HG03060 (cell line): ENCODE measurements at regions not wholly inside any gene's neighbourhood (a gene's known extent, or its start where the extent isn't known, plus 50 kb on each side); places are given as distances from the start of the nearest gene placed in this dataset.

Experiments used
- ATAC-seq: cut with Tn5 transposase; IDR thresholded peaks from one replicate; pipeline ENCODE4 v1.9.1; 2021; ENCODE audit warnings: low read depth, moderate number of reproducible peaks; ENCODE audit not compliant: unreplicated experiment

DNA sequence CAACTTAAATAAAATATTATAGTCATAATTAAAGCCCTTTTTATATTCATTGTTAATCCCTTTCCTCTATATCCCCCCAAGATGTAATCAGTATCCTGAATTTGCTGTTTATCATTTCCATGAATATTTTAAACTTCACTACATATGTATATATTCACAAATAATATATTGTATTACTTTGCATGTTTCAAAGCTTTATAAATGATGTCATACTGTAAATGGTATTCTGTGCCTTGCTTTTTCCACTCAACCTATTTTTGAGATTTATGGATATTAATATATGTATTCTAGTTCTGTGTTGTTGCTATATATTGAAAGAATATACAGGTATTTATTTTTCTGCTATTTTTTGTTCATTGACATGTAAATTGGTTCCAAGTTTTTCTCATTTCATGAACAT is 173.1 kb downstream of the CCDC71L start:
- no peak for ATAC-seq

DNA sequence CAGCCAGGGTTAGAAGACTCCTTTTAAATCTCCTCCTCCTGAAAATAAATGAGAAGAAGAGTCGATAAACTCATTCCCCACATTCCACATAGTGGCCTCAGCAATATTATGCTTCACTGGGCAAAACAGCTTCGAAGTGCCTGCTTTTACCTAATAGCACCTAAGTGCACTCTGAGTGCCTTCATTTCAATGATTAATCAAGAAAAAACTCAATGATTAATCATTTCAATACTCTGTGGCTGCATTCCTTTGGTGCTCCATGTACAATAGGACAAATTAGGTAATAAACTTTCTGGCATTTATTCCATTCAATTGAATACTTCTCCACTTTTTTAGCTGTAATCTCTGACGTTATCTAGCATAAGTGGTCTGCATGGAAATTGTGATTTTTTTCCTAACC is 174.6 kb downstream of the CCDC71L start:
- no peak for ATAC-seq

DNA sequence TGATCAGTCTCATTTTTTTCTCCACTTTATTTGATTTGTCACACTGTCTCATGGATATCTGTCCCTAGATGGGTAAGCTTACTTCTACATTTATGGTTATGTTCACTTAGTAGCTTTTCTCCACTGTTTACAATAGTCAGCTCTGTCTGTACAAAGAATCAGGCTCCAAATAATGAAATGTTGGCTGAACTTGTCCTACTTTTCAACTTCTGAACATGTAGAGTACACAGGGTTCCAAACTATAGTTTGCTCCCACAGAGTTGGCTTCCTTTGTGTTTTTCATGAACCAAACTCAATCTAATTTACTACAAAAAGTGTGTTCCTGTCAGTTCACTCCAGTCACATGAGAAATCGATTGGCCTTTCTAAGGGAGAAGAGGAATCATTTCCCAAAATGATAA is 175.0 kb downstream of the CCDC71L start:
- ATAC-seq = no peak

DNA sequence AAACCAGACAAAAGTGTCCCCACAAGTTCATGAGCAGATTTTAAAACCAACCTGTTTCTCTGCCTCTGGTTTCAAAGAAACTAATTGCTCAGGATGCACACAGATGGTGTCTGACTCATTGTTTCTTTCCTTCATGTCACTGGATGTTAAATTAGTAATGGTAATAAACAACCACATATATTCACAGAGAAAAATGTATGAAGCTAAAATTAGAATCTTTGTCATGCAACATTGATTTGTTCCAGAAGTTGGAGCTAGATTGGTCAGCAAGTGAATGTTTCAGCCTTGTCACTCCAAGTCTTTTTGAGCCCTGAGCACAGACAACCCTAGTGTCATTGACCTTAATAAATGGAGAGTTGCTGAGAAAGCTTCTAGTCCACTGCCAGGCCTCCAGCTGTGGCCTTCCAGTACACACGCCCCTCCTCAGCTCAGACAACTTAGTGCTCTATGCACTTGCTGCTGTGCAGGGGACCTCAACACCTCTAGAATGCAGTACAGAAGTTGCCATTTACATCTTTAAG is 175.9 kb downstream of the CCDC71L start:
- no peak for ATAC-seq

DNA sequence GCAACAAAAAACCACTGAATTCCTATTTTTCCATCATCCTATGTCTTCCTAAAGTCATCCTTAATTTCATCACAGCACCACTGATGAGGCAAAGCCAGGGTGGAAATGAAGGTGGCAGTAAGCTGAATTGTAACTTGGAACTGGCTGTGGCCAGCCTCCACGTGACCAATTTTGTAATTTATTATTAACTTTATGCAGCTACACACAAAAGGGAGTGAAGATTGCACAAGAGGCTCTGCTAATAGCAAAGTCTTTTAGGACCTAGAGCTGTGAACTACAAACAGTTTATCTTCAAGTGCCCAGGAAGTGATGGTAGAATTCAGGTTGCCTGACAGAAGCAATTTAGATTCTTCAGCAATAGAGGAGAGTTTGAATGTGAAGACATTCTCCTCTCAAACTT is 176.4 kb downstream of the CCDC71L start:
- ATAC-seq = no peak

DNA sequence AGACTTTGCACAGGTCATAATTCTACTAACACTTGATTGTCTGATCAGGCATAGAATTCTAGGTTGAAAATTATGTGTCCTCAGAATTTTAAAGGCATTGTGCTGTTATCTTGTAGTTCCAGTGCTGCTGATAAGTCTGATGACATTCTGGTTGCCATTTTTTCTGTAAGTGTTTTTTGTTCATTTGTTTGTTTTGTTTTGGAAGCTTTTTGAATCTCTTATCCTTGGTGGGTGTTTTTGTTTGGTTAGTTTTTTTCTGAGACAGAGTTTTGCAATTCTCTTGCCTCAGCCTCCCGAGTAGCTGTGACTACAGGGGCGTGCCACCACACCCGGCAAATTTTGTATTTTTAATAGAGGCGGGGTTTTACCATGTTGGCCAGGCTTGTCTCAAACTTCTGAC is 178.9 kb downstream of the CCDC71L start:
- ATAC-seq = no peak

DNA sequence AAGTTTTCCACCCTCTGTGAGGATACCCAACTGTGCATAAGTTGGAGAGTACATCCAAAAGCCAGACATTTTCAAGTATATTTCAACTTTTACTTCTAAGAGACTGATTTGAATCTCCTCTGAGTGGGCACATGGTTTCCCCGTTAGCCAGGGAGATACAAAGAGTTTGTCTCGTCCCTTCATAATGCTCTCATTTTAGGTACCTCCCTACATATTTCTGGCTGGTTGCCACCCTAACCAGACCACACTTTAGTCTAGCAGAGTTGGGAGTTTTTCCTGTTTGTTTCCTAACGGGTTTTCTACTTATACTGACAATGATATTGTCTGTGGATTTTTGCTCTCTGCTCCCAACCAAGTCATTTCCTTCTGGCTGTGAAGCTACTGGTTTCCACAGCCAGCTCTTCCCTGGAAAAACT is 180.3 kb downstream of the CCDC71L start:
- ATAC-seq = no peak

DNA sequence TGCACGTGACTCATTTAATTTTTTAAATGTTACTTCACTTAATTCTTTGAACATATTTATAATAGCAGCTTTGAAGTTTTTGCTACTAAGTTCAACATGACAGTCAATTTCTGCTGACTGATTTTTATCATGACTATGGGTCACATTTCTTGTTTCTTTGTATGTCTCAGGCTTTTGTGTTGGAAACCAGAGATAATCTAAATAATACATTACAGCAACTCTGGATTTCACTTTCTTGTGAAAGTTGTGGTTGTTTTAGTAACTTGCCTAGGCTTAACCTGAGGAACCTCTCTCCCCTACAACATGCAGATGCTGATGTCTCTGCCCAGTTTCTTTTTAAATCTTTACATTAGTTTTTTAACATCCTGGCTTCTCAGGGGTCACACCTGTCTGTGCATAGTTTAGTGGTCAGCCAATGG is 180.8 kb downstream of the CCDC71L start:
- ATAC-seq = no peak

DNA sequence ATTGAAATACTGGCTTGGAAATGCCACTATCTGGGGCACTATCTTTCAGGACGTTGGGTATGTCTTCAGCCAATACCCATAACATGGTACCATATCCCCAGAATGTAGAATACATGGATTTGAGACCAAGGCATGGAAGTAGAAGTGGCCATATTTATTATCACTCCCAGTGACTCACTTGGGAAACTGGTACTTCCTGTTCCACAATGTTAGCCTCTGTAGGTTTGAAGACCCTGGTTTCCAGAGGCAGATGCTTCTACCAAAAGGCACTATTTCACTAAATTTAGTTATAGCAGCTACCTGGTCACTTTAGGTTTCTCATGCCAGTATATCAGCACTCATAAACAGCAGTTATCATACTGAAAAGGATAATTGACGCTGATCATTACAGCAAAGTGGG is 184.2 kb downstream of the CCDC71L start:
- no peak for ATAC-seq

DNA sequence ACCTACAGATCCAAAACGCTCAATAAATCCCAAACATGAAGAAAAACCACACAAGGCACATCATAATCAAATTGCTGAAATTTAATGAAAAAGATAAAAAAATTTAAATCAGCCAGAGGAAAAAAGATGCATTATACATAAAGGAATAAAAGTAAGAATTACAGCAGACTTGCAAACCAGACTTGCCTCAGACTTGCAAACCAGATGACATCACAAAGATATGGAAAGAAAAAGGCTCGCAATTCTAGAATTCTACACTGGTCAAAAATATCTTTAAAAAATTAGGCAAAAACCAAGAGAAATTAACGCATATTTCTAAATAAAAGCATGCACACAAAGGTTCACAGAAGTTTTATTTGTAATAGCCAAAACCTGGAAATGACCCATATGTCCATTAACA is 188.0 kb upstream of the NAMPT start:
- no peak for ATAC-seq

DNA sequence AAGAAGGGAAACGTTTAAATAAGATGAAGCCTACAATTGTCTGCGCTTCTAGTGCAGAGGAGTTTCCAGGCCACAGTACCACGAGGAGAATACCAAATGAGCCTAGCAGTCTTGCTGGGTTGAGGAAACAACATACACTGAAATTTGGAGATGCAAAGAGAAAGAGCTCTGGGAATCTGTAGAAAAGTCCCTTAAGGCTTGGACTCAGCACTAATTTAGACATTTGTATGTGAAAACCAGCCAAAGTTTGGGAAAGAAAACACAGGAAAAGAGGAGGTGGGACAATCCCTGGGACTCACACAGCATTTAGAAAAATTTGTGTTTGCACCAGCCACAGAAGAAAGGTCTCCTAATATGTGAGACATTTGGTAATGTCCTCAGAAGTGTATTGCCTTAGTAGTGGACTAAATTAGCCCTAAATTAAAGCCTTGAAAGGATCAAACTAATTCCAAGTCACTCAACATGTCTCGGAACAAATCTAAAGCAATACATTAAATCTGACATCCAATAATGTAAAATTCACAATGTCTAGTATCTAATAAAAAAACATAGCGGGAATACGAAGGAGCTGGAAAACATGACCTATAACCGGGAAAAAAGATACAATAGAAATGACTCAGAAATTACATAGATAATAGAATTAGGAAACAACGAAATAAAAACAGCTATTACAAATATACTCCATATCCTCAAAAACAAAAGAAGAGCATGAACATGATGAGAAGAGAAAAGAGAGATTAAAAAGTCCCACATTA is 187.1 kb upstream of the NAMPT start:
- ATAC-seq = no peak

DNA sequence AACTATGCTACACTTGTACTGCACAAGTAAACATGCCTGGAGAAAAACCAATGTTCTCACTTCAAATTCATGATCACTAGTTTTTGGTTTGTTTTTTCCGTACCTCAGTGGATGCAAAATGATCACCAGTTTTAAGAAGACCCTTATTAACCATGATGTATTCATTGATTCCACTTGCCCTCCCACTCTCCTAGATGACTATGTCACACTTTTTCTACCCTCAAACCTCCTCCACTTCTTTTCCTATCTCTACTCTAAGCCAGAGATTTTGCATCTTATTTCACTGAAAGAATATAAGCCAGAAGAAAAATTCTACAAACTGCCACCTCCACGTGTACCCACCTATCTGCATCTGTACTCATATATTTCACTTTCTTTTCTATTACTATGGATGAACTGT is 186.2 kb upstream of the NAMPT start:
- no peak for ATAC-seq

DNA sequence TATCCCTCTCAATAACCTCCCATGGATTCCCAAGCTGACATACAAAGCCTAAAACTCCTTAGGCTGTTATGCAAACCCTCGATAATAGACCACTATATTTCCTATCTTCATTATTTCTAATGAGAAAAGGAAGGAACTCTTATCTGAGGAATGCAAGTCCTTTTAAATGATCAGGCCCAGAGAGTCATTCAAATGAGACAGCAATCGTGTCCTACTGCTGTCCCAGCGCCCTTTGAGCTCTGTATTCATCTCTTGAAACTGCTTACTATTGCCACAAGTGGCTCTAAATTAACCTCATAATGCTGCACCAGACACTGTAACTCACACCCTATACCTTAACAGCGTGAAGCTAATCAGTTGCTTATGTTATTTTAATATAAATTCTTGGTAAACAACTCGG is 182.1 kb upstream of the NAMPT start:
- no peak for ATAC-seq

DNA sequence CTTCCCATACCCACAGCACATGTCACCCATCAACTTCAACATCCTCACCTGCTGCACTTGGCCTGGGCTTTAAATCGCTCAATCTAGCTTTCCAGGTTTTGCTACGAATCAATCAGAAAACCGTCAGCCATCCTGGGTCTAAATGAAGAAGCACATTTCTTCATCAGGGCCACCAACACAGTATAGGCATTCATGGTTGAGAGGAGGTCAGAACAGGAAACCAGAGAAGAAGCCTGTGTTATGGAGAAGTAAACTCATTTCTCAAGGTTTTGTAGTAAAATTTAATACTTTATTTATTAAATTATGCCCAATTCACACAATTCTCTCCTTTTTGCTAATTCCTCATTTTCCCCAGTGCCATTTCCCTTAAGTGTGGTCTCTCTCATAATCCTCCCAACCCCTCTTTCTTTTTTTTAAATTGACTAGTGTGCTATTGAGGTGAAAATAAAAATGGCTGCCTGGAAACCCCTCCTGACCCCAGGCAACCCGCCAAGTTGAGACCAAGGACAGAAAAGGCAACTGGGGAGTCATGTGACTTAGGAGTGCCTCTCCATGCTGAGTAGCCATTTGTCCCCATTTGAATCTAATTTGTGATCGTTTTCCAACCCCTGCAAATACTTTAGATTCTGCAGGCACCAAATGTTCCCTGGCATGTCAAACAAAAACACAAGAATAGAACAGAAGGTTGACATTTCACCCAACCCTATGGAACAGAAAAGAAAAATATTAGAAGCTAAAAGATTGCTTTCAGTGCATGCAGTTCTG is 181.1 kb upstream of the NAMPT start:
- no peak for ATAC-seq

DNA sequence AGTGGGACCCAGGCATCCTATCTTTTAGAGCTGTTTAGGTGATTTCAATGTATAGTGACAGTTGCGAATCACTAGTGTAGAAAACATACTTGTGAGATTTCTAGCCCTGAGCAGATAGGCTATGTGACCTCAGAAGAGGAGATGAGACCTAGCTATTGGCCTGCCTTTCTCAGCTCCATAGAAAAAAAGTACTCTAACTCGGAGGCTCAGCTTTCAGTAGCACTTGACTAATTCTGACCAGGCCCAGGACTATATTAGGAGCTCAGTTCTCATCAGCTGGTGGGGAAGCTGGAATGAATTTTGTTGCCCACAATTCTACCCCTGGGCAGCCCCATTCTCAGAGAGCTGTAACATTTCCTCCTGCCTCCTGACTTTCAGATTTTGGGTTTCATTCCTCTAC is 179.9 kb upstream of the NAMPT start:
- no peak for ATAC-seq

DNA sequence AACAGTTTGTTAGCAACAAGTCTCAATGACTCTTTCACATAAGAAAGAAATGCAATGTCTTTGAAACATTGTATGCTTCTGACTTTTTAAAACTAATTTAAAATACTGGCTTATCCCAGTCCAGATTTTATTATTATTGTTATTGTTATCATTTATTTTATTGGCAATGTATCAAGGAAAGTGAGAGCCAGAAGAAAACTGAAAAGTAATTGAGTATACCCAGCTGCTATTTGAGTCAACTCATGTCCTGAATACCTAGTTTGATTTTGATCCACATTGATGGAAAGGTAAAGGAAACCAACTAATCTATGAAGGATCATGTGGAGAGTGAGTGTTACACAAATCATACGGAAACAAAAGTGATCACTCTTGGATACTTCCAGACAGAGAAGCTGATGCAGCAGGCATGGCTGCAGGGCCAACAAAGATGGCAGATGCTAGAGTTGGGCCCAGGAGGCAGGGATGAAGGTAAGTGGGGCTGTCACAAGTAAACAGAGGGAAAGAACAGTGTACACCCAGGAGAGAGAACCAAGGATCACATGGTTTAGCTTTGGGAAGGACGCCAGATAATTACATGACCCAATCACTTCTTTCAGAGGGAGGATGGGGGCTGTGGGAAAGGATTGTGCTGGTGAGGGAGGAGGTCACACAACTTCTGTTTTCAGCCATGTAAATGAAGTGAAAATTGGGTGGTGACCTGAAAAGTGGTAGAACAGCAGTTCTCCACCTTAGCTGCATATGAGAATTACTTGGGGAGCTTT is 179.2 kb upstream of the NAMPT start:
- no peak for ATAC-seq

DNA sequence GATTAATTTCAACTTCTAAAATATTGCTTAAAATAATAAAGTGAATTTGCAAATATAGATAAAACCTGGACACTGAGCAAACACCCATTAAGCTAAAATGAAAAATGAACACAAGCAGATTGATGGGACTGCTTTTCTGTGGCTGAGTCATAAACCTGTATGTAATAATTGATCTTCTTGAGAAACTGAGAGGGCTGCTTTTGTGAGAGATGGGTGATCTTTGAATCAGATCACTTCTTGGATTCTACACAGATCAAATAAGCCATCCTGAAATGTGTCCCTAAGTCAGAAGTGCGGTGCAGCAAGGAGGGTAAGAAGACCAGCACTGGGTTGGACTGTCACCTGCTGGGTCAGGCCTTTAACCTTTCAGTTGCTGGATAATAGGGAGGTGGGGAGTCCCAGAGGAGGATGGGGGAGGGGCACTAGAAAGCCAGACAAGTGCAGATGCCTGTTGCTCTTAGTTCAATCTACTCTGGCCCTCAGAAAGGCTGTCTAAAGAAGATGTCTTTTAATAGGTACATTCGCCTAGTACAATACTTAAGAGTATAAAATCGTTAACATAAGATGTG is 178.2 kb upstream of the NAMPT start:
- ATAC-seq = no peak

DNA sequence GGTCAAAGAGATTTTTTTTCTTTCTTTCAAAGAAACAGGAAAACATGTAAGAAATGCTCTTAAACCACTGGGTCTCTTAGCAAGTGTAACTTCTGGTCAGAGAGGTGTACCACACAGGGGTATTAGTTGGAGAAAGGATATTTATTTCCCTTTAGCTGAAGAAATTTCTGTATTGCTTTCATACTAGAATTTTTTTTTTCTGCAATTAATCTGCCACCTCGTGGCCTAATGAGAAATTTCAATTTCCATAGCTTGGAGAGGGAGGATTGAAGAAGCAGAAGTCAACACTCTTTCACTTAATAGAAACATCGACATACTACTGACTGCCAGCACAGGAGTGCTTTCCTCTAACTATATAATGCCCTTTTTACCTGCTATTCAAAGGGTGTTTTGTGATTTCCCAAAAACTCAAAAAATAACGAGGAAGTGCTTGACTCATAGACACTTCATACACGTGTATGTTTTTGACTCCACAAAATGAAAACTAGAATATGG is 177.6 kb upstream of the NAMPT start:
- no peak for ATAC-seq

DNA sequence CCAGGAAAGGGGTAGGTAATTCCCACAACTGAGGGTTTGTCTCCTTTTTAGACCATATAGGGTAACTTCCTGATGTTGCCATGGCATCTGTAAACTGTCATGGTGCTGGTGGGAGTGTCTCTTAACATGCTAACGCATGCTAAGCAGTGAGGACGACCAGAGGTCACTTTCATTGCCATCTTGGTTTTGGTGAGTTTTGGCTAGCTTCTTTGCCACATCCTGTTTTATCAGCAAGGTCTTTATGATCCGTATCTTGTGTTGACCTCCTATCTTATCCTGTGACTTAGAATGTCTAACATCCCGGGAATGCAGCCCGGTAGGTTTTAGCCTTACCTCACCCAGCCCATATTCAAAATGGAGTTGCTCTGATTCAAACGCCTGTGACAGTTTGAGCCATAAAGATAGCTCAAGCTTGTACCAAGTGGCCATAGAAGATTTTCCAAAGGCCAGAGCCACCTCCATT is 176.0 kb upstream of the NAMPT start:
- no peak for ATAC-seq

DNA sequence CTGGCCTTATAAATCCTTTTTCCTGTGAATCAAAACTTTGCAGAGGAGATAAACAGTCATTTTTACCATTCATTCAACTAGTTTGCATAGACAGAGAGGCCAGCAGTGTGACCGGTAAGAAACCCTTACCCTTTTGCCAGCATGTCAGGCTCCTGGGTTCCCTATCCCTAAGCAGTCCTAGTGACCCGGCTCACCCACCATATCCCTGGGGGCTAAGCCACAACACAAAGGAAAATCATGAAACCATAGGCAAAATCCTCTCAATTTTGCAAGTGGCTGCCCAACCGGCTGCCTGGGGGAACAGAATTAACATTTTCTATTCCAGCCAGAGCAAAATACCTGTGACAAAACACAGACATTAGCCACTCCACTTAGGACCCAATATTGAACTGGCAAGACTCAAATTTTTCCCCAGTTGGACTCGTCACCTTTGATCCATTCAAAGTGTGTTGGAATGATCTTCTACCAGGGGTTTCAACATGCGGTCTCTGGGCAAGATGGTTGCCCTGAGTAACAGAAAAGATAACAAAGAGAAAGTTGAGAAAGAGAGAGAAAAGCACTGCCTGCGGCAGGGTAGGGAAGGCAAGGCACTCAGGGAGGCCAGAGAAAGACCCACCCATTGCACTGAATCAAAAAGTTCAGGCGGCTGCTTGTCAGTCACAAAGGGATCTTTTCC is 174.8 kb upstream of the NAMPT start:
- no peak for ATAC-seq
